GM19025 (cell line): ENCODE measurements at regions not wholly inside any gene's neighbourhood (a gene's known extent, or its start where the extent isn't known, plus 50 kb on each side); places are given as distances from the start of the nearest gene placed in this dataset.

ENCODE experiments used
- ATAC-seq: cut with Tn5 transposase; IDR thresholded peaks from one replicate; pipeline ENCODE4 v1.9.1; 2021; ENCODE audit warnings: mild to moderate bottlenecking, low read depth, moderate library complexity; ENCODE audit not compliant: unreplicated experiment

- no peak for ATAC-seq
Measured at GRCh38 chr4:176002007-176002613, 63.5 kb upstream of the WDR17 start.

- no peak for ATAC-seq
Measured at GRCh38 chr4:176005766-176006165, 59.9 kb upstream of the WDR17 start.

DNA sequence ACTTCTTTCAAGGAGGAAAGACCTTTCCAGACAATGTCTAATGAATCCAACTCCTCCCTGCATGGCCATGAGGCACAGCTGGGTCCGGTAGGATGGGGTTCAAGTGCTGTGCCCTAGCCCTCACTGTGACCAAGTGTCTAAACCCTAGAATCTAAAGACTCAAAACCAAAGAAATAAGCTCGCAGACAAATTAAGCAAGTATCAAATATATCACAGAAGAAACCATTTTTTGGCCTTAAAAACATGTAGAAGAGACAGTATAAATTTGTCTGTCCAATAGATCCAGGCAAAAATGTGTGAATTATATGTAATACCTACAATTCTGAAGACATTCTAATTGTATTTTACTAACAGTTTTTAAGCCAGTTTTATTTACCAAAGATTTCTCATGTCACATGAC is 56.4 kb upstream of the WDR17 start:
- no peak for ATAC-seq

- ATAC-seq: no peak
Measured at GRCh38 chr4:176011529-176011928, 54.1 kb upstream of the WDR17 start.

DNA sequence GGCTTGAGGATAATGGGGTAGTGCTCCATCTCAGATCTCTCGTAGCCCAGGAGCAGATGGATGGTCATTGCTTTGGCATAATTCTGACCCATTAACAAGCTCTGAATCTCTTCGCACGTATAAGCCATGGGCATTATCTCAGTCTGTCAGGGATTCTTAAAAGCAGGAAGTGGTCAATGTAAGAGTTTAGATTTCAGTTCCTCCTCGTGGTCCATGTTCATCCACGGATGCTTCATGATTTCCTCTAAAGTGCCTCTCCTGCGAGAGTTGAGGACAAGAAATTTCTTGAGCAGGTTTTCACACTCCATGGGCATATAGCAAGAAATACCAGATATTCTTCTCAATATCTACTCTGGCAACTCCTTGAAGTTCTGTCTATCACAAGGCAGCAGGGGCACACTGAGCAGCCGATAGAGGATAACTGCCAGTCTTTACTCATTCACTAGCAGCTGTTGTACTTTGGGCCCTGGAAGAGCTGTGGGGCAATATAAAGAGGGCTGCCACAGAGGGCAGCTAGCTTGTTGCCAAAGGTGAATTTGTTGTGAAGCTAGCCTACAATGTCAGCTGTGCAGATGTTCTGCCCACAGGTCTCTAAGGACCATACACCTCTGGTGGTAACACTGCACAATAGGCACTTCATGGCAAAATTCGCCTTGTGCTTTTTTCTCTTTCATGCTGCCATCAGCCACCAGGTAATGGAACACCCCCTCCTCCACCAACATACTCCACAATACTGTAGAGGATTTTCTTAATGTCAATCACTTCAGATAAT is 52.0 kb upstream of the WDR17 start:
- ATAC-seq: peak; percentile 86

DNA sequence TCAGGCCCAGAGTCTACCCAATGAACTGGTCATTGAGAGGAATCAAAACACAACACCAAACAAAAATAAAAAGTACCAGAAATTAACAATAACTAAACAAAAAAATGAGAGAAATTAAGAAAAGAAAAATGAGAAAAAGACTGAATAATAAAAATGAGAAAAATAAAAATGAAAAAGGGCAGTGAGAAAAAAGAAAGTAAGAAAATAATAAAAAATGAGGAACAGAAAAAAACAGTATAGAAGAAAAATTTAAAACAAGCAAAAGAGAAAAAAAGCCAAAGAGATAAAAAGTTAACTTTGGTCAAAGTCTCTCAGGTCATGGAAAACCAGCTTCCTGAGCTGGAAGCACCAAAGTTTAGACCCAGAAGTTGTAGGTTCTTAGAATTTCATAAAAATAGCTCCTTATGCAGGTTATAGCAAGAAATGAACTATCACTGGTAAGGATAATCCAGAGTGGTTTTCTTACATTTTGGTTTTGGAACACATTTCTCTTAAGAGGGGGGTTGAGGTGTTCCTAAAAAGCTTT is 51.0 kb upstream of the WDR17 start:
- no peak for ATAC-seq
